D341Med (cell line): ENCODE measurements at regions not wholly inside any gene's neighbourhood (a gene's known extent, or its start where the extent isn't known, plus 50 kb on each side); places are given as distances from the start of the nearest gene placed in this dataset.
"Not testable (repeated sequence)": the region's sequence is repeated elsewhere in the genome, so short reads cannot be mapped to it uniquely, and the experiment has no call there.

Experiments
- DNase-seq: peaks from one replicate; pipeline ENCODE4 v3.0.0; 2012; ENCODE audit warnings: low spot score

- DNase-seq = no peak
Measured at GRCh38 chr7:125256446-125256845, 326.8 kb upstream of the POT1 start.

DNA sequence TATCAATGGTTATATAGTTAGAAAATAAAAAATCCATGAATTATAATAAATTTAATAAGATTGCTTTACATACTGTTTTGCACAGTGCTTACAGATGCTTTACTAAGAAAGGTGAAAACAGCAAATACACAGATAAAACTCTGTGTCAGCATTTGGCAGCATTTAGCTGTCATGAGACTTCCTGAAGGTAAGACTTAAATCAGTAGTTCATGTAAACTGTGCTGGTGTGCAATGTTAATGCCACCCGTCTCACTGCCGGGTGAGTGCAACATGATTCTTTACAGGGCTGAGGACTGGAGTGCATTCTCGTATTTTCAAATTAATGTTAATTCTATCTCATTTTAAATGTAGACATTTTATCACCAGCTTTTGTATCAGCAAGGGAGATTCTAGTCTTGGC is 326.2 kb upstream of the POT1 start:
- DNase-seq = no peak

DNA sequence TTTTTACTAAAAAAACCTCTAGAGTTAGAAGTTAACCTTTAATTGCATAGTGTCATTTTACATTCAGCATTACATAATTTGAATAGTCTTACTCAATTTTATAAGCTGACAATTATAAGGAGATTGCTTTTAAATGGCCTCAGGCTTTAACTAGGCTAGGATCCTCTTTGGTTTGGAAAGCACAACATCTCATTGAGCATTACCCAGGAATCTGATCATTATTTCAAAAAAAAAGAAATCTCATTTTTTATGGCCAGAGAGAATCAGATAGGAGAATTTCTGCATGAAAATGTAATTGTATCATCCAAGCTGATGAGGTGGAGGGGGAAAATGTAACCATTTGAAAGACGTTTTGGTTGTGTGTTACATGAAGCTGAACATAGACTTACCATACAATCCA is 324.9 kb upstream of the POT1 start:
- no peak for DNase-seq

- no peak for DNase-seq
Measured at GRCh38 chr7:125253452-125254190, 324.0 kb upstream of the POT1 start.

DNA sequence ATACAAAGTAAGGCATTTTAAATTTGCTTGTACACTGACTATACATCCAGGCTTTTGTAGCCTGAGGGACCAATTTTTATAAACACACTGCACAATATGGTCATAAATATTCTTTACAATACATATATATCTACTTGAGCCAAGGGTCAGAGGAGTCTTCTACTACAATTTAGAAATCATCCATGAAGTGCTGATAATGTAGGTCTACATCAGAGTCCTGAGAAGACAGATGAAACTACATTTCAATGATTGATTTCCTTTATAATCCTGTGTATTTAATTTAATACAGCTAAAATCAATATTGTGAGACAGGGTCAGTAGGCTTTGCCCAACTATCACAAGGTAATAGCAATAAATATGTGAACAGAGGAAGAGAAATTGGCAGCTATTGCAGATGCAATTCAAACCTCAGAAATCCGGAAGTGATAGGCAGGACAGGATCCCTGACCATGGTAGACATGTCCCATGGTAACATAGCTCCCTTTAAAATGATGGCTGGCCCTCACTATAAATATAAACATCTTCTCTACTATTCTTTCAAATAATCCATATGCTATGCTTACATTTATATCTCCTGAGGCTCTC is 318.0 kb upstream of the POT1 start:
- no peak for DNase-seq

DNA sequence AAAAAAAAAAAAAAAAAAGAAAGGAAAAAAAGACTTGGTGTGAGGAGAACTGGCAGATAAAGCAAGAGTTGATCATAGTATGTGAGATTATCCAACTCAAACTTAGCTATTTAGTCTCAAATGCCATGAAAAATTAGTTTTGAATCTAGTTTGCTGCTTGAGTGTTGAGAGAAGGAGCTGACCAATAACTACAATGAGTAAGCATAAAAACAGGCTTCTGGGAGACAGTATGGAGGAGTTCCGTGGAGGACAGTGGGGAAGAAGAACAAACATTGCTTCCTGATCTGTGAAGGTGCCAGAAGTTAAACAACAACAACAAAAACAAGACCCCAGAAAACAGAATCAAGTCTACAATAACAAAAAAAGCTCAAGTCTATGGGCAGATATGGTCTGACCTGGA is 317.1 kb upstream of the POT1 start:
- DNase-seq = no peak

GRCh38 chr7:125241548-125241947 is 311.9 kb upstream of the POT1 start:
- no peak for DNase-seq

GRCh38 chr7:125222596-125222995 is 293.0 kb upstream of the POT1 start:
- no peak for DNase-seq

- DNase-seq = no peak
Measured at GRCh38 chr7:125218076-125218475, 288.5 kb upstream of the POT1 start.

DNA sequence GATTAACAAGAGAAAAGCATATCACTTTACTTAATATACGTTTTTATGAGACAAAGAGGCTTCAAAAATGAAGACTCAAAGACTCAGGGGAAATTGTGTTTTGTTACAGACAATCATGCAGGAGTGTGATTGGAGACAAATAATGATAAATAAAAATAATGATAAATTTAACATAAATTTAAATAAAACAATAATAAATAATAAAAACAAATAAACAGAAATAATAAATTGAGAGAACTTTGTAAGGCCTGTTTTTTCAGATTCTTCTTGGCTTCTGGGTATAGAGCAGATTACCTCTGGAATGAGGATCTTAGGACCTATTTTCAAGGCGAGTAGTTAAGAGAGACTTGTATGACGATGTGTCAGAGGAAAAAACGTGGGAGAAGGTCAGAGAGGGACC is 271.4 kb upstream of the POT1 start:
- no peak for DNase-seq

DNA sequence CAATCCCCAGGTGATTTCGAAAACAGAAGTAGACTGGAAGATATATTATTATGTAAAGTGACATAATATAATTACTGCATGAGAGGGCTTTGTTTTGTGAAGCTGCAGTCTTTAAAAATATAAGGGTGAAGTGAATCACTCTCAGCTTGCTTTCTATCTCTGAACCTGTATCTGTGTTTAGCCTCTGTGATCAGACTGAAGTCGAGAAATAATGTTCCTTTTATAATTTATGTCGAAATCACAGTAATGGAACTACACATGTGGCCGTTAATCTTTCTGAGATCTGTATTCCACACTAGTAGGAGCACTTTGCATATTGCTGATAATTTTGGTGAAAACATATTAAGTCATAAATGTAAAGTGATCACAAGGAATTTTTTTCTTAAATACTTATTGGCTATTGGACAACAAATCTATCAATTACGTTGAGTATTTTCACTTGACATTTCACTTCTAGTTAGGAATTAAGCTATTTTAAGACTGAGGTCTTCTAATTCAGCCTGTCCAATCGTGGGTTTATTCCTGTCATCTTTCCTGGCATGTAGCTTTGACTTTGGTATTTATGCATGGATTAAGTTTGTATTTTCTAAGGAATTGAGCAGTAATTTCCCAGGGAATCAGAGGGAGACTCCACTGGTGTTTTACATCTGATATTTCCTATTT is 268.2 kb upstream of the POT1 start:
- no peak for DNase-seq

- DNase-seq = no peak
Measured at GRCh38 chr7:125195156-125195555, 265.5 kb upstream of the POT1 start.

DNA sequence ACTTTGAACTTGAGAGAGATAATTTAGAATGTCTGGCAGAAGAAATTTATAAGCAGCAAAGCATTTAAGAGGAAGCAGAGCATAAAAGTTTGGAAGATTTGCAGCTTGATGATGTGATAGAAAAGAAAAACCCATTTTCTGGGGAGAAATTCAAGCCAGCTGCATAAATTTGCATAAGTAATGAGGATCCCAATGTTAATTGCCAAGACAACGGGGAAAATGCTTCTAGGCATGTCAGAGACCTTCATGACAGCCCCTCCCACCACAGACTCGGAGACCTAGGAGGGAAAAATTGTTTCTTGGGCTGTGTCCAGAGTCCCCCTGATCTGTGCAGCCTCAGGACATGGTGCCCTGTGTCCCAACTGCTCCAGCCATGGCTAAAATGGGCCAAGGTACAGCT is 263.6 kb upstream of the POT1 start:
- no peak for DNase-seq

DNA sequence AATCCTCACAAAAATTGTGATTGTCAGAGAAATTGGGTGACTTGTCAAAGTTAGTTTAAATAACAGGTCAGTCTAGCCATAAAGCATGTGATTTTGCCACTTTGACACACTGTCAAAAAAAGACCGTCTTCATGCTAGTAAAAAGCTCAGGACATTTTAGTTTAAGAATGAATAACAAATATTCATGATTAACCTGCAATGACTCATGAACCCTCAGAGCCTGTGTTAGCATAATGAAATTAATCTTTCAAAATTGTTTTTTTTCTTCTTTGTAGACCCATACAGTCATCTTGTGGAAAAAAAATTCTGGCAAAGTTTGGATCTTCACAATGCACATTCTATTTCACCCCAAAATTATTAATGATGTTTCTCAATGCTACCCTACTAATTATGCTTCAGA is 255.2 kb upstream of the POT1 start:
- DNase-seq = no peak

GRCh38 chr7:125181569-125182267 is 252.1 kb upstream of the POT1 start:
- DNase-seq = not testable (repeated sequence)

DNA sequence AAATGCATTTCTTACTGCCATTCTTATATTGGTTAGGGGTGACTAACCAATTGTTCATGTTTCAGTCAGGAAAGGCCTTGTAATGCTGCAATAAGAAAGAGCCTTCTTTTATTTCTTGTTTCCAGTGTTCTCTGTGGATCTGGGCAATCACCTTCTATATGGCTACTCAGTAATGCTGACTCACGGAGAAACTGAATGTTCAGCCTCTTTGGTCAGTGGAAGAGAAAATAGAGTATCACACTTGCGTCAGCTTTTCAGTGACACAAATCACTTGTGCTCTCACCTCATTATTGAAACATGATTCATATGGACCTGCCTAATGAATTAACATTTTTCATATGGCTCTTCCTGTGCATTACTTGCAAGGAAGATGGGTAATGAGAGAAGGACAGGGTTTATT is 243.9 kb upstream of the POT1 start:
- DNase-seq = no peak

- no peak for DNase-seq
Measured at GRCh38 chr7:125169088-125169487, 239.5 kb upstream of the POT1 start.

DNA sequence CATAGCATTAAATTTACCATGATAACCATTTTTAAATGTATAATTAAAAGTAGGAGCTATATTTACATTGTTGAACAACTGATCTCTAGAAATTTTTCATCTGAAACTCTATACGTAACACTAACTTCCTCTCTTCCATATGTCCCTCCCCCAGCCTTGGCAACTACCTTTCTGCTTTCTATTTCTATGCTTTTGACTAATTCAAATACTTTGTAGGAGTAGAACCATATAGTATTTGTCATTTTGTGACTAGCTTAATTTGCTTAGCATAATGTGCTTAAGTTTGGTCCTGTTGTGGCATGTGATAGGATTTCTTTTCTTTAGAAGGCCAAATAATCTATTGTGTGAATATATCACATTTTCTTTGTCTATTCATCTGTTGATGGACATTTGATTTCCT is 225.3 kb upstream of the POT1 start:
- DNase-seq = no peak

DNA sequence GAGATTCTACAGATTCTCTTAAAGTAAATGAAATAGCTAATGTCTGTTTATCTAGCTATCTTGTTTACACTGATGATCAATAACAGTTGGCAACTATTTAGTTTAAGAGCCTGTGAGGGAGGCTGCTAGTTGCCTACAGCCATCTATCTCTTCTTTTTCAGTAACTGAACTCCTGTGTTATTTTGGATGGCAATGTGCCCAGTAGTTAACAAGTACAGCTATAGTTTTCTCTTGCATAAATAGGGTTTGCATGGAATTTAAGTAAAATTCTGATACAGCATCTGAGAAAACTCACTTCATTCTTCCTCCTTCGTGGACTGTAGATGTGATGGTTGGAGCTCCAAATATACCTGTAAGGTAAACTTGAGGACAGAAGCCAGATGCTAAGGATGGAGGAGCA is 219.5 kb upstream of the POT1 start:
- DNase-seq = no peak

- DNase-seq = no peak
Measured at GRCh38 chr7:125147047-125147446, 217.4 kb upstream of the POT1 start.

- DNase-seq = no peak
Measured at GRCh38 chr7:125136755-125137532, 207.3 kb upstream of the POT1 start.

DNA sequence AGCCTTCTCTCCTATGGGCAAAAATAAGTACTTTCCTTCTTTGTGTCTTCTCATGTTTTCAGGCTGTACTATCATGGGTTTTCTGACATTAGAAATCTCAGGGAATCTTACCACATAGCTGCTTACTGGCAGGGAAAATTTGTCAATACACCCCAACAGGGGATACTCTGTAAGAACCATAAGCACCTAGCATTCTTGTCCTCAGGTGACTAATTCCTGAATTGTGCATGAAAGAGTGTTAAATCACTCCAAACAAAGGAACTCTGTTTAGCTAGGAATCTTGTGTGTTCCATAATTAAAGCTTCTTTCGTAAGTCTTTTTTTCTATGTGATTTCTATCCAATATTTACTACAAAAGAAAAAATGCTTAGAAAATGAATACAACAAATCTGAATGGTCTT is 206.7 kb upstream of the POT1 start:
- no peak for DNase-seq
